ENCODE measurements at regions not wholly inside any gene's neighbourhood (a gene's known extent, or its start where the extent isn't known, plus 50 kb on each side); places are given as distances from the start of the nearest gene placed in this dataset.
"Not testable (repeated sequence)": the region's sequence is repeated elsewhere in the genome, so short reads cannot be mapped to it uniquely, and the experiment has no call there.

- no peak for TF ChIP-seq CTCF (IDR thresholded peaks at IDR 0.05; ENCODE audit: low read depth, low read length, missing control alignments)
- in situ Hi-C loops (cut with HindIII; ENCODE audit: low sequenced_read_pairs) = no loop called here
- H3K4me3 ChIP-seq (ENCODE audit: low read depth, low read length) = no peak overlapping the region
- no peak for DNase-seq (ENCODE audit: low read depth)
Observed at GRCh38 chr3:72065236-72065635, 280.3 kb upstream of the PROK2 start.

GRCh38 chr3:72064727-72065126, 279.8 kb upstream of the PROK2 start:
- DNase-seq (ENCODE audit: low read depth); in situ Hi-C loops (cut with HindIII; ENCODE audit: low sequenced_read_pairs); H3K4me3 ChIP-seq (ENCODE audit: low read depth, low read length): not testable (repeated sequence)

- DNase-seq (ENCODE audit: low read depth) = no peak
- in situ Hi-C loops (cut with HindIII; ENCODE audit: low sequenced_read_pairs) = no loop called here
- no peak for TF ChIP-seq CTCF (IDR thresholded peaks at IDR 0.05; ENCODE audit: low read depth, low read length, missing control alignments)
- no peak overlapping the region for H3K4me3 ChIP-seq (ENCODE audit: low read depth, low read length)
Observed at GRCh38 chr3:72062017-72062416, 277.1 kb upstream of the PROK2 start.

- TF ChIP-seq CTCF (IDR thresholded peaks at IDR 0.05; ENCODE audit: low read depth, low read length, missing control alignments) = no peak
- H3K4me3 ChIP-seq (ENCODE audit: low read depth, low read length) = no peak overlapping the region
- no peak for DNase-seq (ENCODE audit: low read depth)
- in situ Hi-C loops (cut with HindIII; ENCODE audit: low sequenced_read_pairs) = no loop called here
Observed at GRCh38 chr3:72060447-72061034, 275.6 kb upstream of the PROK2 start.

- no peak overlapping the region for H3K4me3 ChIP-seq (ENCODE audit: low read depth, low read length)
- TF ChIP-seq CTCF (IDR thresholded peaks at IDR 0.05; ENCODE audit: low read depth, low read length, missing control alignments) = no peak
- in situ Hi-C loops (cut with HindIII; ENCODE audit: low sequenced_read_pairs) = no loop called here
- DNase-seq (ENCODE audit: low read depth) = no peak
Observed at GRCh38 chr3:72058493-72059081, 273.6 kb upstream of the PROK2 start.

GRCh38 chr3:72055436-72055835, 270.5 kb upstream of the PROK2 start:
- TF ChIP-seq CTCF (IDR thresholded peaks at IDR 0.05; ENCODE audit: low read depth, low read length, missing control alignments) = no peak
- no peak for DNase-seq (ENCODE audit: low read depth)
- in situ Hi-C loops (cut with HindIII; ENCODE audit: low sequenced_read_pairs) = no loop called here
- no peak overlapping the region for H3K4me3 ChIP-seq (ENCODE audit: low read depth, low read length)

- in situ Hi-C loops (cut with HindIII; ENCODE audit: low sequenced_read_pairs) = no loop called here
- no peak for DNase-seq (ENCODE audit: low read depth)
- TF ChIP-seq CTCF (IDR thresholded peaks at IDR 0.05; ENCODE audit: low read depth, low read length, missing control alignments) = no peak
- no peak overlapping the region for H3K4me3 ChIP-seq (ENCODE audit: low read depth, low read length)
Observed at GRCh38 chr3:72054976-72055375, 270.0 kb upstream of the PROK2 start.
